ENCODE measurements at regions not wholly inside any gene's neighbourhood (a gene's known extent, or its start where the extent isn't known, plus 50 kb on each side); places are given as distances from the start of the nearest gene placed in this dataset.

GRCh38 chr2:43001787-43002468 is 209.5 kb upstream of the HAAO start:
- TF ChIP-seq EZH2 (IDR thresholded peaks at IDR 0.05; ENCODE audit: insufficient read depth, poor library complexity, severe bottlenecking) (no peak), EZH2phosphoT487 (IDR thresholded peaks at IDR 0.05; ENCODE audit: insufficient read depth, low read depth) (no peak)
